ENCODE measurements at regions not wholly inside any gene's neighbourhood (a gene's known extent, or its start where the extent isn't known, plus 50 kb on each side); places are given as distances from the start of the nearest gene placed in this dataset.

GRCh38 chr6:56864171-56864616 is 90.7 kb upstream of the BEND6 start:
- DNase-seq (ENCODE audit: low read depth in 2 of 2) = no peak

- DNase-seq (ENCODE audit: low read depth in 2 of 2) = no peak
Measured at GRCh38 chr6:56863366-56863765, 91.5 kb upstream of the BEND6 start.

DNA sequence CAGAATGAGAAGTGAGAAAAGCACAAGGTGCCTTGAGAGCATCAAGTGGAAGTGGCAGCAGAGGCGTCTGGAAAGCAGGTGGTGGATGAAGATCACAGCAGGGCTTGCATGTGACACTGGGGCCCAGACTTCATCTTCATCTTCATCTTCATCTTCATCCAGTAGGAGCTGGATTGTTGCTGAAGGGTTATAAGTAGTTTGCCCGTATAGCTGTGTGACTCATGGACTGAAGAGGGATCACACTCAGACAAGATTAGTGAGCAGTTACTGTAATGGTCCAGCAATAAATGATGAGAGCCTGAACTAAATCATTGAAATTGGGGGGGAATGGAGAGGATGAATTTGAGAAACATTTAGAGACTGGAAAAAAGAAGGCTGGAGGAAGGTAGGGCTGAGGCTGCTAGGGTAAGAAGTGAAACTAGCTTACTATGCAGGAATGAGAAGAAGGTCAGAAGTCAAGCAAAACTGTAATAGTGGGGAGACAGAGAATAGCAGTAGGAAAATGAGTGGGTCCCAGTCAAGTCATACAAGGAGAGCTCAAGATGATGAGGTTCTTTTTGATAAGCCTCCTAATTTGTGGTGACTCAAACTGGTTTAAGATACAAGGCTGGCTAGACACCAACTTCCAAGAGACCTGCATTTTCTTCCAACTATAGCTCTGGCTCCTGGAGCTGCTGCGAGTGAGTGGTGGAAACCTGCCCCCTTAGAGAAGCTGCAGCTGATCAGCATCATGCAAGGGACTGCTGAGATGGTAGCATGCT is 92.3 kb upstream of the BEND6 start:
- DNase-seq (ENCODE audit: low read depth in 2 of 2) = no peak

GRCh38 chr6:56860475-56860874 is 94.4 kb upstream of the BEND6 start:
- DNase-seq (ENCODE audit: low read depth in 2 of 2) = no peak

- no peak for DNase-seq (ENCODE audit: low read depth in 2 of 2)
Measured at GRCh38 chr6:56856036-56856580, 98.8 kb upstream of the BEND6 start.

GRCh38 chr6:56854086-56854485 is 100.8 kb upstream of the BEND6 start:
- DNase-seq (ENCODE audit: low read depth in 2 of 2) = no peak

GRCh38 chr6:56853541-56853940 is 101.4 kb upstream of the BEND6 start:
- DNase-seq (ENCODE audit: low read depth in 2 of 2) = no peak

- no peak for DNase-seq (ENCODE audit: low read depth in 2 of 2)
Measured at GRCh38 chr6:56852260-56853010, 102.5 kb upstream of the BEND6 start.

- no peak for DNase-seq (ENCODE audit: low read depth in 2 of 2)
Measured at GRCh38 chr6:56851541-56852259, 103.2 kb upstream of the BEND6 start.

GRCh38 chr6:56851074-56851473 is 103.8 kb upstream of the BEND6 start:
- DNase-seq (ENCODE audit: low read depth in 2 of 2) = no peak

DNA sequence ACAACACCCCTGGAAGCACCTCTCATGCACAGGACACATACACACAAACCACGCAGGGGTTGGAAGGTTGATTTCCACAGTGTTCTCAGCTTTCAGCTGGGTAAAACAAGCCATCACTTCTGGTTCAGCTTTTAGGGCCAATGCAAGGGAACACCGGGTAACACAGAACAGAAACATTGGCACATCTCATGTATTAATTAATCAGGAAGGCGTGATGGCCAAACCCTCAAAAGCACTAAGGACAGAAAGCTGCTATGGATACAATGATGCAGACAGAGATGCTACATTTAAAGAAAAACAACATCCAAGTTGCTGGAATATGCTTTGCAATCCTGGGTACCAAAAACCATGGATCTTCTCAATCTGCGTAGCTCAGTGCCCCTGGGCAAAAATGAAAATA is 104.3 kb upstream of the BEND6 start:
- no peak for DNase-seq (ENCODE audit: low read depth in 2 of 2)

GRCh38 chr6:56849896-56850295 is 105.0 kb upstream of the BEND6 start:
- DNase-seq (ENCODE audit: low read depth in 2 of 2) = no peak

DNA sequence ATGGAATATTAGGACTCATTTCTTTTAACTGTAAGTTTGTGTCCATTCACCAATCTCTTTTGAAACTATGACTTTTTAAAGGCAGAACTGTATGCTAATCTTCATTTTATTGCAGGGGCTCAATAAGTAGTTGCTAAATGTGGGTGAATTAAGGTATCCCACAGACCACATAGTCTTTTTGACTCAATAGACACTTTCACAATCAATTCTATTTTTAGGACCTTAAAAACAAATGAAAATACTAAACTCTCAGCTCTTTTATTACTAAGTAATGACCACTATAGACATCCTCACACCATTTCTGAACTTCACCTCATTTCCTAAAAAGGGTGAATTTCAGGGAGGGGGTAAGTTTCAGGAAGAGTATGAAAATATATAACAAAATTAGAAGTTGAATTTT is 106.8 kb upstream of the BEND6 start:
- DNase-seq (ENCODE audit: low read depth in 2 of 2) = no peak

DNA sequence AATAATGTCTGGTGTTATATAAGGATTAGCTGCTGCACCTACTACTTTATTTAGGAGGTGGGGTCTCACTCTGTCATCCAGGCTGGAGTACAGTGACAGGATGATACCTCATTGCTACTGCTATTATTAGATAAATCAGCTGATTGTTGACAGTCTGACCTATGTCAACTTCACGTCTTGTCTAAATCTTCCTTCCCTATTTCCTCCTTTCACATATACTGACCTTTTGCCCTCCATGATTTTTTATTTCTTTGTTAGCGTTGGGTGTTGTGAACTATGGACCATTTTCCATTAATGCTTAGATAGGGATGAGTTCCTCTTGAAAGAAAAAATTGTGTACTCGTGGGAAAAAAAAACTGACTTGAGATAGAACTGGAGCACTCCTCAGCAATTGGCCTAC is 109.9 kb upstream of the BEND6 start:
- DNase-seq (ENCODE audit: low read depth in 2 of 2) = no peak

DNA sequence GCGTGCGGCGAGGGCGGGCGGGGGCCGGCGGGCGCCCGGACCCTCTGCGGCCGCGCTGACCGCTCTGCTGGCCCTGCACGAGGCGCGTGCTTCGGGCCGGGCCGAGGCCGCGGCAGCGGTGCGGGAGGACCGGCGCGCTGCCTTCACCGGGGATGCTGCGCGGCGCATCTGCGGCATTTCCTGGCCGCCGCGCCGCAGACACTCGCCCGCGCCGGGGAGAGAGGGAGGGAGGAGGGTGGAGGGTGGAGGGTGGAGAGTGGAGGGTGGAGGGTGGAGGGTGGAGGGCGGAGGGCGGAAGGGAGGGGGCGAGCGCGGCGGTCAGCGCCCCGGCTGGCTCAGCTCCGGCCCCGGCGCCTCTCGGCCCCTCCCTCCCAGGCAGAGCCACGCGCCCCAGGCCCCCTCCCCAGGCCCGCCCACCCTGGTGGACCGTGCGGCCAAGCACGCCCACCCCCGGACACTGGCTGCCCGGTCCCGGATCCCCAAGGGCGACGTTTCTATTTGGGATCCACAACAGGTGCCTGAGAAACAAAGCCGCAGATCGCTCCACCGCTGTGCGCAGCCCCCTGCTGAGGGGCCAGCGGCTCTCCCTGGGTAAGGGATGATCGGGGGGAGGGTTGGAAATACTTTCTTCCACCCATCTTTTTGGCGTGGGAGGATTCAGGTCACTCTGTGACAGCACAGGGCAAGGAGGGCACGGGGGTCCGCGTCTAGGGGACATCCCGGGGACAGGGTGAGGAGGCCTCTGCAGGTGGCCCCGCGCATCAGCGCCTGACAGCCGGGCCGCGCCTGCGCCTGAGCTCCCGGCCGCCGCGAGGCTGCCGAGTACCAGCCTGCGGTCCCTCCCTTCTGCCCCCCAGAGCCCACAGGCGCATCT is 111.2 kb upstream of the BEND6 start:
- DNase-seq (ENCODE audit: low read depth in 2 of 2) = peak; percentile 33 to 53

DNA sequence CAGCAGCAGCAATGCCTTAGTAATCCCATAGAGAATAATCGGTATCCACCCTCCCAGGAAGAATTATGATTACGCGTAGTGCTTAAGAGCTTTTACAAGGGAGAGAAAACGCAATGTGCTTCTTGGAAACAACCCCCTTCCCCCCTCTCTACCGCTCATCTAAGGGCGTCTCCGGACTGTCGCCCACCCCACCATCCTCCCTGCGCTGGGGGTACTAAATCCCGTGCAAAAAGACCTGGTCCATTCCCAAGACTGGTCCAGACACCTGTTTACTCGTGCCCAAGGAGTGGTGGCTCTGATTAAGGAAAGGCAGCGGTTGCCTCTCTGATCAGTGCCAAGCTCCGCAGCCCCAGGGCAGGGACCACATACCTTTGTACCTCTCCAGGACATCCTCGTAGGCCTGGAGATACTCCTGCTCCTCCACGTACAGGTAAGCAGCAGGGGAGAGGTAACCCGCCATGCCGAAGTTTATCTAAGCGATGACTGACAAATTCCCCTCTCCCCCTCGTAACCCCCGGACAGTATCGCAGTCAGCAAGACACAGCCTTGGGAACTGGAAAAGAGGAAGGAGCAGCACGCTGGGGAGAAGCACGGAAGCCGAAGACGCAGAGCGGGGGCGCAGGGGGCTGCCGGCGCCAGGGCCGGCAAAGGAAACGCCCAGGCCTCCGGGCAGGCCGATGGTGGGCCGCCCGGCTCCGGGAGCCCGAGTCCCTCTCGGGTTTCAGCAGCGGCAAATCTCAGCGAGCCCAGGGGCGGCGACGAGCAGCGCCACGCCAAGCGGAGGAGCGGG is 112.0 kb upstream of the BEND6 start:
- DNase-seq (ENCODE audit: low read depth in 2 of 2) = no peak

- no peak for DNase-seq (ENCODE audit: low read depth in 2 of 2)
Measured at GRCh38 chr6:56841751-56842150, 113.2 kb upstream of the BEND6 start.

- DNase-seq (ENCODE audit: low read depth in 2 of 2) = no peak
Measured at GRCh38 chr6:56841381-56841749, 113.5 kb upstream of the BEND6 start.

DNA sequence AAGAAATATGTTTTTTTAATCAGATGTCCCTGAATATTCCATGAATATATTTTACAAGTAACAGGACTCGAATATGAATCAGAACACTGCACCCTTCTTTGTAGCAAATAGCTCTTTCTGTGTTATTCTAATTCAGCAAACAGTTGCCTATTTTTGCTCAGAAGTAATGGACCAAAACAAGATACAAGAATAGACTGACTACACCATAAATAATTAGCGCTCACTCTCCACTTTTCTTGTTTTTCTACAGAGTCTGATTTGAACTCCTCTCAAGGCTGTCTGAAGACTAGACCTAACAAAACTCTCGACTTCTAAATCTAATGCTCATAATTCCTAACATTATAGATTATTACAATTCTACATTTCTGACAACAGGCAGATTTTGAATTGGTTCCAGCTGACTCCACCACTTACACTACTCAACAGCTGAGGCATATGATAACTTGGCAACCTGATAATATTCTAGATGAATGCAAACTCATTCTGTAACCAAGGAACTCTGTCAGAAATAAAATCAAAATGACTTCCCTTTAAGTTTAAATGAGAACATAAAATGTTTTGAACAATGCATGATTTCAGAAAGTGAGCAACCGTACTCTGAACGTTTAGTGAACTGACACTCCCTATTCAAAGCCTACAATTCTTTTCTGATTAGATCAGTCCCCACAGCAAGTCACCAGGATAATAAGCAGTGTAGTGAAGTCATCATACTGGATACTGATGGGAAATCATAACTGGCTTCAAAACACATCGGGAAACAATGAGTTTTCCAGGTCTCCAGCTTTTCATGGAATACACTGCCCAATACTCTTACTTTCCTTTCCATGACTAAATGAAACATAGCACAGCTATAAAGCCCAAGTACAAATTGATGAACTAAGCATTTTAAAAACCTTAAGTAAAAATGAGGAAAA is 114.2 kb upstream of the BEND6 start:
- DNase-seq (ENCODE audit: low read depth in 2 of 2) = no peak

Data from stimulated activated CD4-positive, alpha-beta T cell treated with anti-CD3 and anti-CD28 coated beads, Interleukin-15, amount 100 ng/mL, for 48 hours (primary cell).